GM18861 (cell line): ENCODE measurements at regions not wholly inside any gene's neighbourhood (a gene's known extent, or its start where the extent isn't known, plus 50 kb on each side); places are given as distances from the start of the nearest gene placed in this dataset.

Experiments
- ATAC-seq: cut with Tn5 transposase; IDR thresholded peaks from one replicate; pipeline ENCODE4 v1.9.1; 2021; ENCODE audit not compliant: unreplicated experiment

DNA sequence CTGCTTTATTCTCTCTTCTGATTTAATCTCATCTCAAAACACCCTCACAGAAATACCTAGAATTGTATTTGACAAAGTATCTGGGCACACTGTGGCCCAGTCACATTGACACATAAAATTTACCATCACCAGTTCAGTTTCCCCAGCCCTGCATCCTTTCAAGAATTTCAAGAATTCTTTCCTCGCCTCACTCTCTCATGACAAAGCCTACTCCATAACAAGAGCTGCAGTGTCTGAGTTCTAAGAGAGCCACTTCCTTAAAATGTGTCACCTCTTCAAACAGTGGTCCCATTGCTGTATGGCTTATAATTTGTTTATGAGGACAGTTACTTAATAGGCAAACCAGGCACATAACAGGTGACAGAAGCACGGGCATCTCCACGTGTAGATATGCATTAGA is 90.9 kb upstream of the STK39 start:
- ATAC-seq: no peak

DNA sequence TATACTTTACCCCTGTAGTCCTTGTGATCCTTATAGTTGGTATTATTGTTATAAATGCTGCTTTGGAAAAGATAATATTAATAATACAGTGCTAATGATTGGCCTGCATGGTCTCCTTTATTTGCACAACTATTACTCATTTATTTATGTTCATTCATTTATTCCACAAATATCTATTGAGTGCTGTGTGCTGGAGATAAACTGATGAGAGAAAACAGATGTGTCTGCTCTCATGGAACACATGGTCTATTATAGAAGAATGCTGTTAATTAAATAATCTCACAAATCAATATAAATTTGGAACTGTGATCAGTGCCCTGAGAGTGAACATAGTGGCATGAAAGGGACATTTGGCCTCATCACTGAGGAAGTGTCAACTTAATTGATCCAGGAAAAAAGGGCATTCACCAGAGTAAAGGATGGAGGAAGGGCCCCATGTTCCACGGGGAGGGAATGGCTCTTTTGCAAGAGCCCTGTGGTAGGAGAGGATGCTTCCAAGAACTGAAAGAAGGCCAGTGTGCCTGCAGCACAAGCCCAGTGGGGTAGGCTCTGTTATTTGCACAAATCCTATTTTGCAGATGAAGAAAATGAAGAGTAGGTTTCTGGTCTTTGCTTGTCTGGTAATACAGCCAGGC is 91.5 kb upstream of the STK39 start:
- no peak for ATAC-seq

DNA sequence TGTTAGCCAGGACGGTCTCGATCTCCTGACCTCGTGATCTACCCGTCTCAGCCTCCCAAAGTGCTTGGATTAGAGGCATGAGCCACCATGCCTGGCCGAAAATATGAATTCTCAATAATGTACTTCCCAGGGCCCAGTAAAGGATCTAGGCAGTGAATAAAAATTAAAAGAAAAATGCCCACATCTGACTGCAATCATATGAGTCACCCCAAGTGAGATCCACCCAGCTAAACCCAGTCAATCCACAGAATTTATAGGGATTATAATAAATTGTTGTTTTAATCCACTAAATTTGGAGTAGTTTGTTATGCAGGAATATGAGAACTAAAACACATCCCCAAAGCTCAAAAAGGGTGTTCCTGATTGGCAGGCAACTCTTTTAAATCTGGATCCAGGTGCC is 93.5 kb upstream of the STK39 start:
- ATAC-seq: no peak

DNA sequence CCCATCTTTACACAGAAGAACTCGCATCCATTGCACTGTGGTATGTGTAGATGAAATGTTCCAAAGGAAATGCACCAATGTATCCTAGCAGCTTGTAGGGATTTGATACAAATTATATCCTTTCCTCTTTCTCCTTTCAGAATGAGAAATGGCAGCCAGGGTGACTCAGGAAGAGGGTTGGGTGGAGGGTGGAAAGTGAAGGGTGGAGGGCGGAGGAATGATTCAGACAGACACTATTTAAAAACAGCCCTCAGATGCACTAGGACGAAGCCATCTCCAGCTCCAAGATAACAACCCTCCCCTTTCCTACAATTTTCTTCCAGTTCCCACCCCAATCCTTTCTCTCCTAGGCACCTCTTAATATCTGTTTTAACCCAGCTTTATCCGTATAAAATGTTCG is 96.2 kb upstream of the STK39 start:
- ATAC-seq: no peak

DNA sequence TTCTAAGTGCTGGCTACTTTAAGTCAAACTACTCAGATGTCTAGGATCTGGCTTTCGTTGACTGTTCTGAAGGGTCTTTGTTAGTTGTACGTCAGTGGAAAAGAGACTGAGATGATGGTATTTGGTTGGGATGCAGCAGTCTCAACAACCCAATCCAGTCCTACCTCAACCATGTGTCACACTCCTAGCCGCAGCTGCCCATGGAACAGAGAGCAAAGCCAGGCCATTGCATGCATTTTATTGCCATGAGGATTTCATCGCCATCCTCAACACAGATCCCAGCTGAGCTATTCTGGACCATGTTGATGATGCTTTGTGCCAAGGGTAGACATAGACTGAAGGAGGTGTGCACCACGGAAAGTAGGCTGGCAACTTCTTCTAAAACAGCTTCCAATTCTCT is 97.3 kb upstream of the STK39 start:
- no peak for ATAC-seq

DNA sequence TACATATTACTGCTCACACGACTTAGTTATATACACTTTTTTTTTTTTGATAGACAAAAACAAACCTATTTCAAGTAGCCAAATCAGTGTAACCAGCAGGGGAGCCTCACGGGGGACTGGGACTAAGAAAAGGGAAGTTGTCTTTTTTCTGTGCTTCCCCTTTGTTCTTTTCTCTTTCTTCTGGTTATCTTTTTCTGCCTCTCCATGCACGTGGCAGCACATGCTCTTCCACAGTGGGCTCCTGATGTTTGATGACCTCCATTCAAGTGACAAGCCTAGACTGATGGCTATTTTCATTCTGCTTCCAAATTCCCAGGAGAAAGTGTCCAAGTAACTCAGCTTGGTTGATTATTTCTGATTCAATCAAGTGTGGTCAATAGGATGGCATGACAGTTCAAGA is 98.2 kb upstream of the STK39 start:
- ATAC-seq: no peak

DNA sequence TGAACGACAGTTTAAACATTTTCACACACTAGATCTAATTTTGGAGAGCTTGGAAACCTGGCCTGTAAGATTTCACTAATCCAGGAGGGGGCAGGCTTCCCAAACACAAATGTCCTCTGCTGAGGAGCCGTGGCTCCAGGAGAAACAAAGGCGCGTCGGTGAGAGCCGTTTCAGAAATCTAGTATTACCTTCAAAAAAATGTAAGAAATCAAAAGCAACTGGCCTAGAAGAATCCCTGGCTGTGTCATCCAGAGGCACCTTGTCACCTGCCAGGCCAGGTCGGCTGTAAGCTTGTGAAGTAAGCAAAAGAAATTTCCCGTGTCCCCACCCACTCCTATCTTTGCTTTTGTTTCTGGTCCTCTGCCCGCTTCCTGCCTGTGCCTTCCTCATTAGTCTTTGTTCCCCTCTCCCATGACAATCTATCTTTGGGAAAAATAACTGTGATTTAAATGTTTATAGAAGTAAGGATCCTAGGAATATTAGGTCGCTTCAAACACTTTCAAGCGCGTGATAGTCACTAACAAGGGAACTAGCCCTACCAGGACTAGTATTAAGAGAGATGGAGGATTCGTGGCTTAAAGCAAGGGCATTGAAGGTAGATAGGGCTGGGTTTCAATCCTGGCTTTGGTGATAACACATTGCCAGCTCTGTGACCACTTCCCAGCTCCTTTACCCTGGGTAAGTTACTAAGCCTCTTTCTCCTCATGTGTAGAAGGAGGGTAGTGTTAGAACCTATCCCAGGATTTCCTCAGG is 99.5 kb upstream of the STK39 start:
- peak; percentile 69 for ATAC-seq

DNA sequence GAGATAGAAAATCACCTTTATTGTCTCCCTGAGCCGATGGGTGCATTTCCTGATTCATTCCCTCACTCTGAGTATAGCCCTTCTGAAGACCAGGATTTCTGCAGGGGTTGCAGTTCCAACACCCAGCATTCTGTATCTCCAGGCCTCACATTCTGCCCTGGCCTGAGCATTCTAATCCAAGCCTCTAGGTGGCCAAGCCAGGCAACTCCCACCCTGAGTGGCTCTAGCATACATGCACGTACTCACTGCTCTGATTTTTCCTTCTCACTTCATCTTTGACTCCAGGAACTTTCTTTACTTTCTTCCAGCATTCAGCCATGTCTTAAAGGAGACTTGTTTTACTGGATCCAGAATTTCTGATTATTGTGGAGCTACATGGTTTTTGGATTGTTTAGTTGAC is 100.7 kb upstream of the STK39 start:
- ATAC-seq: peak; percentile 66

DNA sequence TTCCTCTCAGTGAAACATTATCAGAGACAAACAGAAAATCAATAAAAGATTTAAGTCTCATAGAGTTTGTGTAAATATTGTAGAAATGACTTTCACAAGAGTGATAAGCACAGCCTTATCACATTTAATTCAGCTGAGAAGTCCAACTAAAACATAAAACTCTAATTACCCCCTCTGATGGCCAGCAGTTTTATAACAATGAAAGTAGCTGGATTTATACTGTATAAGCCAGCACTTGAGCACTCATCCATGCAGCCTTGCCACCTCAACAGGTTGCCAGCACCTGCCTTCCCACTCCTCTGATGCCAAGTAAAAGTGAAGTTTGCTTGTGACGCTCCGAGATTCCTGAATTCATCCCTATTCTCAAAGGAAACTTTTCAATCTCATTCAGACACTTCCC is 103.0 kb upstream of the STK39 start:
- no peak for ATAC-seq

DNA sequence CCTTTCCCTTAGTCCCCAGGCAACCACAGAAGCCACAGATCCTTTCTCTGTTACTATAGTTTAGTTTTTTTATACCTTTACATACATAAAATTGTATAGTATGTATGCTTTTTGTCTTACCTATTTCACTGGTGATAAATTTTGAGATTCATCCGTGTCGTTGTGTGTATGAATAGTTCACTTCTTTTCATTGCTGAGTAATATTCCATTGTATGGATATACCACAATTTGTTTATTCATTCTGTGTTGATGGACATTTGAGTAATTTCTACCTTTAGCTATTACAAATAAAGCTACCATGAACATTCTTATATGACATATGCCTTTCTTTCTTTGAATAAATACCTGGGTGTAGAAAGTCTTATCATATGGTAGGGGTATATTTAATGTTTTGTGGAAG is 102.8 kb upstream of the CERS6 start:
- no peak for ATAC-seq

DNA sequence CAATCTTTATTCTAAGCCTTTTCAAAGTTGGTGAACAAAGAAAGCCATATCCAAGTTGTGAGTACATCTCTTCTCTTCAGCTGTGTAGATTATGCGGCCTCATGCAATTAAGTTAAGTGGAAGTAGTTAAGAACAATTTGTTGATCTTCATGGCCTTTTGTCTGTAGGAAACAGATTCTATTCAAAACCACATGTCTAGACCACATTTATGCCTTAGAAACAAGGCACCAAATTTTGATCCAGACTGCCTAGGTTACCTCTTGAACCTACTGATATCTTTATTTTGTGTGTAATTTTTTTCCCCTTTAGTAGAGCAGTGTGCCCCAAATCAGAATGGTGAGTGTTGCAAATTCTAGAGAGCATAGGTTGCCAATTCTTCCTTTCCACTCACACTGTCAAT is 101.6 kb upstream of the CERS6 start:
- no peak for ATAC-seq

DNA sequence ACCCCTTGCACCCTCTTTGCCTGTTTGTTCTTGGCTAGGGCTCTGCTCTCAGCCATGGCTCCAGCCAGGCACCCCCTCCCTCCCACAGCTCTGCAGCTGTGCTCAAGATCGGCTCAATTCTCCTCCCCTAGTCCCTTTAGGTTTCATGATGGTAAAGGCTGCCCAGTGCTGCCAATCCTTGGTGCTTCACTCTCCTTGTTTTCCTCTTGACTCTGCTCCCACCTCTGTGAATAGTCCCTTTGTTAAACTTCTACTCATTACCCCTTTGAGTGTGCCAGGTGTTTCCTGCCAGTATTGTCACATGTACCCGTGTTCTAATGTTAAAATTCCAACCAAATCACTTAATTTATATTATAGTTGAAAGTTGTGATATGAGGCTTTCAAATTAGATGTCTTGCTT is 101.0 kb upstream of the CERS6 start:
- ATAC-seq: no peak

DNA sequence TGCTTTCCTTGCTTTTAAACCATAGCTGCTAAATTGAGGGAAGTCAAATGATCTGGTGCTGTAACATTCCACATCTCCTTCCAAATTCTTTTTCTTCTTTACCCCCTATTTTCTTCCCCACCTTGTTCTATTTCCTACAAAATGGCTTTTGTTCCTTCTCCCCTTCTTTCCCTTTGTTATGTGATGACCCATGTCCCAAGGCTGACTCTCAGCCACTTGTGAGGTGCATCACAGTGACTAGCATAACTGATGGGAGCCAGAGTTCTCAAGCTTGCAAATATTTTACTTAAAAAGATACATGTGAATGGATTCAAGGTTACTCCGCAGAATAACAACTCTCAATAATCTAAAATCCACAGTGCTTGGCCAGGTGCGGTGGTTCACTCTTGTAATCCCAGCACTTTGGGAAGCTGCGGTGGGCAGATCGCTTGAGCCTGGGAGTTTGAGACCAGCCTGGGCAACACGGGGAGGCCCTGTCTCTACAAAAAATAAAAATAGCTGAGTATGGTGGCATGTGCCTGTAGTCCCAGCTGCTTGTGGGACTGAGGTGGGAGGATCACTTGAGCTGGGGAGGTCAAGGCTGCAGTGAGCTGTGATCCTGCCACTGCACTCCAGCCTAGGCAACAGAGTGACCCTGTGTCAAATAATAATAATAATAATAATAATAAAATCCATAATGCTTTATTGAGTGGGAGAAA is 100.1 kb upstream of the CERS6 start:
- ATAC-seq: no peak

DNA sequence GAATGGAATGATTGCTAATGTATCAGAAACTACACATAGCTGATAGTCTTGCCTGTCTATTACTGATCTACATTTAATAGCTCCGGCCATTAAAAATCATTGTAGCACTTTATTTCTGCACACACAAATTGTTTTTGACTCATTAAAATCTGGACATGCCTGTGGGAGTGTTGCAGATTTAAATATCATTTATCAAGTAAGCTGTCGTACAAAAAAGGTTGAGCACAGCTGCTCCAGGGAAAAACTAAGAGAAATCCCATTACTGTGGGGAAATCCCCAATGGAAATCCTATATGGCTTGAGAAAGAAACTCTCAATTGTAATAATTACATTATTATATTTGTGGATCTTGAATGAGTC is 99.6 kb upstream of the CERS6 start:
- ATAC-seq: no peak

DNA sequence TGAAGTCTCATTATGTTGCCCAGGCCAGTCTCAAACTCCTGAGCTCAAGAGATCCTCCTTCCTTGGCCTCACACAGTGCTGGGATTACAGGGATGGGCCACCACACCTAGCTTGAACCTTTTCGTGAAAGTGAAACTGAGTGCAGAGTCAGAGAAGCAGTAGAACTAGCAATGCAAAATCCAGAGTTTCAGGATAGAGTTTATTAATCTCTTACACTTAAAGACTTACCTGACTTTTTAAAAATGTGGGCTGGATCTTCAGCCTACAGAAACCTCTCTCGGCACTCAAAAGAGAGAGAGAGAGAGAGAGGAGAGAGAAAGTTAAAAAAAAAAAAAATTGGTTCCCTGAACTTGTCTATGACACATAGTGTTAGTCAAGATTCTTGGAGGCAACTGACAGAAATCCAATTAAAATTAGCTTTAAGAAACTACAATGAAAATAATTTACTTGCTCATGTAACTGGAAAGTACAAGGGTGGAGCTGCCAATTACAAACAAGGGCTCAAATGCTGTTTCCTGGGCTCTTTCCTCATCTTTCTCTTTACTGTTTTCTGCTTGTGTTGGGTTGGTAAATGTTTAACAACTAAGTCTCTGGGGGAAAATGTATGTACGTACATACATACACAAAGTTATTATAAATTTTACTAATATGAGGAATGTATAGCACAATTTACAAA is 98.1 kb upstream of the CERS6 start:
- no peak for ATAC-seq

DNA sequence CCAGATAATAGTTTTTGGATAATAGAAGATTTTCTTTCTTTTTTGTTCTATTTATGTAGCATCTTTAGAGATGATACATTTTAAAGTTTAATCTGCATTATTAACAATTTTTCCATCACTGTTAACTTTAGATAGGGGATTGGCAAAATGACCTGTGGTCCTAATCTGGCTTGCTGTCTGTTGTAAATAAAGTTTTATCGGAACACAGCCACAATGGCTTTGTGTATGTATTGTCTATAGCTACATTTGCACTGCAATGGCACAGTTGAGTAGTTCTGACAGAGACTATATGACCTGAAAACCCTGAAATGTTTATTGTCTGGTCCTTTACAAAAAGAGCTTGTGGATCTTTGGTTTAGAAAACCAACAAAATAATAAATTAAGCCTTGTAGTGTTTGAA is 97.0 kb upstream of the CERS6 start:
- ATAC-seq: no peak

DNA sequence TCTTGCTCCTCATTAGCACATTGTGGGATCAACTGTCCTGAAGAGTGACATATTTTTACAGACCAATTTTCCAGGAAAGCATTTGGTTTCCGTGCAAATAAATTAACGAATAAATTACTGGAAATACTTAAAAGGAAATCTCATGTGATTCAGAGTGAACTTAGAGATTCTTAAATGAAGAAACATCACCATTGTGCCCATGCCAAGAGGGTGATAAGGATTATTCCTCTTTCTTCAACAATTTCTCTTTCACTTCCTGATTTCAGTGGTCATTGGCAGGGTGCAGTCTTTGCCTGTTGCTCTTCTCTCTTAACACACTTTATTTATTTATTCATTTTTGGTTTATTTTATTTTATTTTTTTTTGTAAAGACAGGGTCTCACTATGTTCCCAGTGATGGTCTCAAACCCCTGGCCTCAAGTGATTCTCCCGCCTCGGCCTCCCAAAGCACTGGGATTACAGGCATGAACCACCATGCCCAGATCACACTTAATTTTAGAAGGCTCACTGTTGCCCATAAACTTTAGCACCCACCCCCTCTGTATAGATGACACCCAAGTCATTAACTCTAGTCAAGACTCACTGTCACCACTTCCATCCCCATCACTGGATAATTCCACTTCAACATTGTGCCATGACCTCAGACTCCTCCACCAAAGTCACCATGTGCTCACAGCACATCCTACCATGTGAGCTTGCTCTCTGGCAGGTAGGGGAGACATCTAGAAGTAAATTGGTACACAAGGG is 92.6 kb upstream of the CERS6 start:
- ATAC-seq: peak; percentile 57

DNA sequence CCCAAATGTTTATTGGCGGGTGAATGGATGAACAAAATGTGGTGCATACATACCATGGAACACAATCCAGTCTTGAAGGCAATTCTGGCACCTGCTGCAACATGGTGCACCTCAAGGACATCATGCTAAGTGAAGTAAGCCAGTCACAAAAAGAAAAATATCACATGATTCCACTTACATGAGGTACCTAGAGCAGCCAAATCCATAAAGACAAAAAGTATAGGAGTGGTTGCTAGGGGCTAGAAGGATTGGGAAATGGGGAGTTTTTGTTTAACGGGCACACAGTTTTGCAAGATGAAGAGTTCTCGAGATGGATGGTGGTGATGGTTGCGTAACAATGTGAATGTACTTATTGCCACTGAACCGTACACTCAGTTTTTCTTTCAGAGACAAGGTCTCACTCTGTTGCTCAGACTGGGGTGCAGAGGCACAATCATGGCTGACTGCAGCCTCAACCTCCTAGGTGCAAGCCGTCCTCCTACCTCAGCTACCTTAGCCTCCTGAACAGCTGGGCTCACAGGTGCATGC is 90.9 kb upstream of the CERS6 start:
- no peak for ATAC-seq

DNA sequence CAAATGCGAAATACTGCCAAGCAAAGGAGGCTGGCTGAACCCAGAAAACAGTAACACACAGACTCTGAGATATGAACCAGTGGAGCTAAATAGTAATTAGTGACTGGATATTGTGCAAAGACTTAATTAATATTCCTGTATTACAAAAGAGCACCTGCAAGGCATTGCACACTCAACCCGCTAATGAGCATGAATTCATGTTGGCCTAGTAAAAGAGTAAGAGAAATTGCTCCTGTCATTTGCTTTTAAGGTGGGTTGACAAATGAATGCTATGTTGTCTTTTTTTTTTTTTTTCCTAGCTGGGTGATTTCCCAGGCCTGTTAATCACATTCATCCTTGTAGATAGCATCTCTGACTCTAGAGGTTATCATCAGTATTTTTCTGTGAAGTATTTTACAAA is 87.0 kb upstream of the CERS6 start:
- no peak for ATAC-seq

DNA sequence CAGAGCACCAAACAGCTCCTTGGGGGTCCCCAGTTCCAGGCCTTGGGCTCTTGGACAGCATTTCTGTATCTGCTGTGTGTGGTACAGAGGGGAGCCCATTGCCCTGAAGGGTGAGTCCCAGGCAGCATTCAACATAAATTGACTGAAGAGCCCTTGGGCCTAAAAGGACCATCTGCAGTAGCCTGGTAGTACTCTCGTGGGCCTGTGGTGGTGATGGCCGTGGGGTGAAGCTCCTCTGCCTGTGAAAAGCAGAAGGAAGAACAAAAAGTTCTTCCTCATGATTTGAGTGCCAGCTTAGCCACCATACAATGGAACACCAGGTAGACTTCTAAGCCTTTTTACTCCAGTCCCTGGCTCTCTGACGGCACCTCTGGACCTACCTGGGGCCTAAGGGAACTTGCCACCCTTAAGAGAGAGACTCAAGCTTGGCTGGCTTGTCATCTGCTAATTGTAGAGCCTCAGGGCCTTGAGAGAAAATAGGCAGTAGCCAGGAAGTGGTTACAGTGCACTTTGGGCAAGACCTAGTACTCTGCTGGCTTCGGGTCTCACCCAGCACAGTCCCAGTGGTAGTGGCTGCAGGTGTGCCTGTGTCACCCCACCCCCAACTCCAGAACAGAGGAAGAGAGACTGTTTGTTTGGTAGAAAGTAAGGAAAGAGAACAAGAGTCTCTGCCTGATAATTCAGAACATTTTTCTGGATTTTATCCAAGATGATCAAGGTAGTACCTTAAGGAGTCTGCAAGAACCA is 84.6 kb upstream of the CERS6 start:
- peak; percentile 96 for ATAC-seq
